WTC11 (cell line): ENCODE measurements at regions not wholly inside any gene's neighbourhood (a gene's known extent, or its start where the extent isn't known, plus 50 kb on each side); places are given as distances from the start of the nearest gene placed in this dataset.

Experiments used
- ATAC-seq: fragments of 200-7000 bp; cut with Tn5 transposase; 2 replicates; pipeline ENCODE4 v1.10.0; 2021; ENCODE audit warnings: mild to moderate bottlenecking, moderate library complexity
- CTCF ChIA-PET: fragments of 300-600 bp; sonication (Branson Sonifier 250); formaldehyde crosslinking; loops from one replicate; lab custom pipeline; 2021; ENCODE audit warnings: antibody characterized with exemption; lab: Charles Lee
- POLR2A ChIA-PET: fragments of 350-600 bp; sonication (Branson Sonifier 250); formaldehyde crosslinking; loops from one replicate; lab custom pipeline; 2021; ENCODE audit warnings: antibody characterized with exemption; lab: Charles Lee
- DNase-seq: peaks from one replicate; pipeline ENCODE4 v3.0.0; 2021; ENCODE audit warnings: low spot score
- H3K27ac Mint-ChIP-seq: 2 replicates; pipeline ENCODE4 v1.8.0; 2021; ENCODE audit warnings: mixed read lengths
- H3K27me3 Mint-ChIP-seq: 2 replicates; pipeline ENCODE4 v1.8.0; 2021; ENCODE audit warnings: low read depth, mild to moderate bottlenecking, moderate library complexity, mixed read lengths
- H3K36me3 Mint-ChIP-seq: 2 replicates; pipeline ENCODE4 v1.8.0; 2021; ENCODE audit warnings: mixed read lengths
- H3K4me1 Mint-ChIP-seq: 2 replicates; pipeline ENCODE4 v1.8.0; 2022; ENCODE audit warnings: mixed read lengths
- H3K4me3 Mint-ChIP-seq: 2 replicates; pipeline ENCODE4 v1.8.0; 2021; ENCODE audit warnings: mild to moderate bottlenecking, moderate library complexity, mixed read lengths
- H3K9me3 Mint-ChIP-seq: 2 replicates; pipeline ENCODE4 v1.8.0; 2021; ENCODE audit warnings: mixed read lengths
- E2F4 ChIP-seq: sonication (generic); formaldehyde crosslinking; IDR thresholded peaks from 2 replicates; pipeline ENCODE4 v1.8.1; 2022; ENCODE audit warnings: low read depth, mild to moderate bottlenecking, moderate library complexity, missing genetic modification reagents, borderline replicate concordance
- ELF4 ChIP-seq: sonication (generic); formaldehyde crosslinking; IDR thresholded peaks from 2 replicates; pipeline ENCODE4 v1.8.1; 2022; ENCODE audit warnings: low read depth, mild to moderate bottlenecking, moderate library complexity, missing genetic modification reagents
- ESRRA ChIP-seq: sonication (generic); formaldehyde crosslinking; IDR thresholded peaks from 2 replicates; pipeline ENCODE4 v1.8.1; 2022; ENCODE audit warnings: mild to moderate bottlenecking, missing genetic modification reagents, borderline replicate concordance
- GABPB1 ChIP-seq: sonication (generic); formaldehyde crosslinking; IDR thresholded peaks from 2 replicates; pipeline ENCODE4 v1.8.1; 2023; ENCODE audit warnings: mild to moderate bottlenecking, missing genetic modification reagents
- IRF2 ChIP-seq: sonication (generic); formaldehyde crosslinking; IDR thresholded peaks from 2 replicates; pipeline ENCODE4 v1.8.0; 2022; ENCODE audit warnings: low read depth, missing genetic modification reagents, borderline replicate concordance
- MLX ChIP-seq: sonication (generic); formaldehyde crosslinking; IDR thresholded peaks from 2 replicates; pipeline ENCODE4 v1.8.1; 2023; ENCODE audit warnings: mild to moderate bottlenecking, missing genetic modification reagents, moderate library complexity
- MXD4 ChIP-seq: fragments of 250-450 bp; sonication (Bioruptor Pico); IDR thresholded peaks from 2 replicates; pipeline ENCODE4 v1.8.0; 2021; ENCODE audit warnings: mild to moderate bottlenecking, moderate library complexity, borderline replicate concordance
- NR3C1 ChIP-seq: sonication (generic); formaldehyde crosslinking; conservative IDR thresholded peaks from 2 replicates; pipeline ENCODE4 v1.8.1; 2023; ENCODE audit warnings: low read depth, mild to moderate bottlenecking, missing genetic modification reagents
- SMAD4 ChIP-seq: sonication (generic); formaldehyde crosslinking; IDR thresholded peaks from 2 replicates; pipeline ENCODE4 v1.8.0; 2022; ENCODE audit warnings: mild to moderate bottlenecking, missing genetic modification reagents
- SP1 ChIP-seq: sonication (generic); formaldehyde crosslinking; conservative IDR thresholded peaks from 2 replicates; pipeline ENCODE4 v1.8.1; 2022; ENCODE audit warnings: missing genetic modification reagents
- USF1 ChIP-seq: sonication (generic); formaldehyde crosslinking; IDR thresholded peaks from 2 replicates; pipeline ENCODE4 v1.8.0; 2022; ENCODE audit warnings: mild to moderate bottlenecking, missing genetic modification reagents
- ZBTB21 ChIP-seq: sonication (generic); formaldehyde crosslinking; IDR thresholded peaks from 2 replicates; pipeline ENCODE4 v1.8.1; 2023; ENCODE audit warnings: mild to moderate bottlenecking, missing genetic modification reagents, borderline replicate concordance
- ZNF263 ChIP-seq: sonication (generic); formaldehyde crosslinking; IDR thresholded peaks from 2 replicates; pipeline ENCODE4 v1.8.1; 2022; ENCODE audit warnings: low read depth, mild to moderate bottlenecking, moderate library complexity, missing genetic modification reagents
- ZNF281 ChIP-seq: sonication (generic); formaldehyde crosslinking; IDR thresholded peaks from 2 replicates; pipeline ENCODE4 v1.8.0; 2023; ENCODE audit warnings: mild to moderate bottlenecking, missing genetic modification reagents
- ZNF512 ChIP-seq: sonication (generic); formaldehyde crosslinking; IDR thresholded peaks from 2 replicates; pipeline ENCODE4 v1.8.1; 2022; ENCODE audit warnings: missing genetic modification reagents, borderline replicate concordance
- TF ChIP-seq, protein P1 (sequence below): fragments of 250-450 bp; sonication (Bioruptor Pico); IDR thresholded peaks from 2 replicates; pipeline ENCODE4 v2.1.2; 2022; ENCODE audit warnings: mild to moderate bottlenecking, moderate library complexity
- TF ChIP-seq, protein P2 (sequence below): fragments of 250-450 bp; sonication (Bioruptor Pico); IDR thresholded peaks from 2 replicates; pipeline ENCODE4 v1.9.0; 2021; ENCODE audit warnings: moderate library complexity, mild to moderate bottlenecking, inconsistent platforms, borderline replicate concordance
- TF ChIP-seq, protein P3 (sequence below): sonication (generic); formaldehyde crosslinking; IDR thresholded peaks from 2 replicates; pipeline ENCODE4 v1.8.1; 2023; ENCODE audit warnings: mild to moderate bottlenecking, missing genetic modification reagents

DNA sequence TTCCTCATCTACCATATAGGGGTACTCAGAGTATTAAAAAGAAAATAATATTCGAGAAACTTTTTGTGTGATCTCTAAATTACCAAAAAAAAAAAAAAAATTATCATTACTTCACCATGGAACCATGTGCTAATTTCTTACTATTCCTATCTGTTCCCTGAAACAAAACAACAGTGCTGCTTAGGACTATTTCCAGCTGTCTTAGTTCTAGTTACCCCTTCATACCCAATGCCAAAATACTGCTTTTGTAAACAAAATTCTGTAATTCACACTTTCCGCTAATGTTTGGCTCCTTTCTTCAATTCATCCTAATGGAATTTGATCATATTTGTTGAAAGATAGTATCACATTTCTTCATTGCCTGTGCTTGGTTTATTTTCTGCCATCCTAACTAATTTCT, 470.2 kb downstream of the BTG1 start:
- Mint-ChIP-seq H3K4me3 (no peak overlapping the region), H3K27ac (no peak overlapping the region), H3K4me1 (no peaks in the 10 kb centered on the region)
- POLR2A ChIA-PET = interaction anchor here (0.7 kb wide), 1 partner anchor 41 kb away, joined by 4 read pairs; no protein-coding TSS in a partner anchor
- no peak for TF ChIP-seq SMAD4 (CRISPR knock-in tag)
- no peak for TF ChIP-seq GABPB1 (CRISPR knock-in tag)
- no peak for TF ChIP-seq USF1 (CRISPR knock-in tag)
- TF ChIP-seq ESRRA (CRISPR knock-in tag) = no peak
- no peak for TF ChIP-seq ZBTB21 (CRISPR knock-in tag)
- no peak for TF ChIP-seq NR3C1 (CRISPR knock-in tag)
- TF ChIP-seq IRF2 (CRISPR knock-in tag) = no peak
- no peak for TF ChIP-seq ZNF281 (CRISPR knock-in tag)
- TF ChIP-seq, protein P1, sequence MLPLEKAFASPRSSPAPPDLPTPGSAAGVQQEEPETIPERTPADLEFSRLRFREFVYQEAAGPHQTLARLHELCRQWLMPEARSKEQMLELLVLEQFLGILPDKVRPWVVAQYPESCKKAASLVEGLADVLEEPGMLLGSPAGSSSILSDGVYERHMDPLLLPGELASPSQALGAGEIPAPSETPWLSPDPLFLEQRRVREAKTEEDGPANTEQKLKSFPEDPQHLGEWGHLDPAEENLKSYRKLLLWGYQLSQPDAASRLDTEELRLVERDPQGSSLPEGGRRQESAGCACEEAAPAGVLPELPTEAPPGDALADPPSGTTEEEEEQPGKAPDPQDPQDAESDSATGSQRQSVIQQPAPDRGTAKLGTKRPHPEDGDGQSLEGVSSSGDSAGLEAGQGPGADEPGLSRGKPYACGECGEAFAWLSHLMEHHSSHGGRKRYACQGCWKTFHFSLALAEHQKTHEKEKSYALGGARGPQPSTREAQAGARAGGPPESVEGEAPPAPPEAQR (CRISPR knock-in tag) = no peak
- TF ChIP-seq SP1 (CRISPR knock-in tag) = no peak
- no peak for TF ChIP-seq ELF4 (CRISPR knock-in tag)
- TF ChIP-seq, all 79 proteins: peak for 0
- no peaks in the 10 kb centered on the region for H3K27me3 Mint-ChIP-seq
- ATAC-seq (no peak), DNase-seq (no peak)
- no peaks in the 10 kb centered on the region for H3K9me3 Mint-ChIP-seq
- no peaks in the 10 kb centered on the region for H3K36me3 Mint-ChIP-seq
- CTCF ChIA-PET = no interaction called here

DNA sequence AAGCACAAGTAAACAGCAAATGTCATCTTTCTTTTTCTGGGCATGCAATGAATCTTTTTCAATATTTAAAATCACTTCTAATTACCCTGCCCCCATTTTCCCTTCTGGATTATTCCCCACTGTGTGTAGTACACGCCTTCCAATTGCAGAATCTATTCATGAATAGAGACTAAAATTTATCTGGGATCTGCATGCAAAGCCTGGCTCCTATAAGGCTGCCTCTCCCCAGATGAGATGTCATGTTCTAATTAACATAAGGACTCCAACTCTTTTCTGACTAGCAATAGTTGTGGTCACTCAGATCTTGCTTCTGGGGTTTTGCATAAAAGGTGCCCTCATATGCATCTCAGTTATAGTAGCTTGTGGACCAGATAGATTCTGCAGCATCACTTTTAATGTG, 473.5 kb downstream of the BTG1 start:
- DNase-seq = no peak
- H3K9me3 Mint-ChIP-seq = peaks cover 9% of the 10 kb centered on the region
- no peaks in the 10 kb centered on the region for H3K36me3 Mint-ChIP-seq
- no peaks in the 10 kb centered on the region; the same call in 1 of the 2 replicates for H3K27me3 Mint-ChIP-seq
- no peak overlapping the region for H3K27ac Mint-ChIP-seq
- POLR2A ChIA-PET = no interaction called here
- no peak overlapping the region for H3K4me3 Mint-ChIP-seq
- ATAC-seq = no peak
- CTCF ChIA-PET = no interaction called here
- H3K4me1 Mint-ChIP-seq = no peaks in the 10 kb centered on the region
- TF ChIP-seq ZNF263 (CRISPR knock-in tag) (no peak), ZNF281 (CRISPR knock-in tag) (no peak), ZNF512 (no peak), MLX (no peak), MXD4 (no peak), E2F4 (CRISPR knock-in tag) (no peak), NR3C1 (CRISPR knock-in tag) (no peak)
- TF ChIP-seq, protein P1 (CRISPR knock-in tag) = no peak
- TF ChIP-seq, protein P2, sequence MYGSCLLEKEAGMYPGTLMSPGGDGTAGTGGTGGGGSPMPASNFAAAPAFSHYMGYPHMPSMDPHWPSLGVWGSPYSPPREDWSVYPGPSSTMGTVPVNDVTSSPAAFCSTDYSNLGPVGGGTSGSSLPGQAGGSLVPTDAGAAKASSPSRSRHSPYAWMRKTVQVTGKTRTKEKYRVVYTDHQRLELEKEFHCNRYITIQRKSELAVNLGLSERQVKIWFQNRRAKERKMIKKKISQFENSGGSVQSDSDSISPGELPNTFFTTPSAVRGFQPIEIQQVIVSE (CRISPR knock-in tag) = no peak
- TF ChIP-seq, protein P3, sequence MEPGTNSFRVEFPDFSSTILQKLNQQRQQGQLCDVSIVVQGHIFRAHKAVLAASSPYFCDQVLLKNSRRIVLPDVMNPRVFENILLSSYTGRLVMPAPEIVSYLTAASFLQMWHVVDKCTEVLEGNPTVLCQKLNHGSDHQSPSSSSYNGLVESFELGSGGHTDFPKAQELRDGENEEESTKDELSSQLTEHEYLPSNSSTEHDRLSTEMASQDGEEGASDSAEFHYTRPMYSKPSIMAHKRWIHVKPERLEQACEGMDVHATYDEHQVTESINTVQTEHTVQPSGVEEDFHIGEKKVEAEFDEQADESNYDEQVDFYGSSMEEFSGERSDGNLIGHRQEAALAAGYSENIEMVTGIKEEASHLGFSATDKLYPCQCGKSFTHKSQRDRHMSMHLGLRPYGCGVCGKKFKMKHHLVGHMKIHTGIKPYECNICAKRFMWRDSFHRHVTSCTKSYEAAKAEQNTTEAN (CRISPR knock-in tag) = no peak
